Ishikawa (cell line): ENCODE measurements at regions not wholly inside any gene's neighbourhood (a gene's known extent, or its start where the extent isn't known, plus 50 kb on each side); places are given as distances from the start of the nearest gene placed in this dataset.

Experiments
- CEBPB ChIP-seq: IDR thresholded peaks from 2 replicates; pipeline ENCODE4 v1.6.1; 2012
- CREB1 ChIP-seq: IDR thresholded peaks from 2 replicates; pipeline ENCODE4 v1.6.1; 2012; ENCODE audit warnings: low read depth
- EGR1 ChIP-seq: IDR thresholded peaks from 2 replicates; pipeline ENCODE4 v1.6.1; 2012
- EP300 ChIP-seq: IDR thresholded peaks from 2 replicates; pipeline ENCODE4 v1.6.1; 2012; ENCODE audit warnings: borderline replicate concordance
- FOXM1 ChIP-seq: IDR thresholded peaks from 2 replicates; pipeline ENCODE4 v1.6.1; 2012; ENCODE audit warnings: low read depth, borderline replicate concordance
- NFIC ChIP-seq: IDR thresholded peaks from 2 replicates; pipeline ENCODE4 v1.6.1; 2012
- RAD21 ChIP-seq: IDR thresholded peaks from 2 replicates; pipeline ENCODE4 v1.6.1; 2012; ENCODE audit warnings: low read depth
- TAF1 ChIP-seq: IDR thresholded peaks from 2 replicates; pipeline ENCODE4 v1.6.1; 2012; ENCODE audit warnings: low read depth, mild to moderate bottlenecking
- TCF12 ChIP-seq: IDR thresholded peaks from 2 replicates; pipeline ENCODE4 v1.6.1; 2012; ENCODE audit warnings: low read depth
- TEAD4 ChIP-seq: IDR thresholded peaks from 2 replicates; pipeline ENCODE4 v1.6.1; 2012
- YY1 ChIP-seq: IDR thresholded peaks from 2 replicates; pipeline ENCODE4 v1.6.1; 2012; ENCODE audit warnings: low read depth
- ZBTB7A ChIP-seq: IDR thresholded peaks from 2 replicates; pipeline ENCODE4 v1.6.1; 2012; ENCODE audit warnings: low read depth
- TF ChIP-seq, protein P1 (sequence below): IDR thresholded peaks from 2 replicates; pipeline ENCODE4 v1.6.1; 2012
- TF ChIP-seq, protein P2 (sequence below): IDR thresholded peaks from 2 replicates; pipeline ENCODE4 v1.6.1; 2012; ENCODE audit warnings: low read depth, mild to moderate bottlenecking
- TF ChIP-seq, protein P3 (sequence below): IDR thresholded peaks from 2 replicates; pipeline ENCODE4 v1.6.1; 2012

GRCh38 chr2:145126146-145126545, 606.2 kb upstream of the ZEB2 start:
- no peak for TF ChIP-seq TAF1
- TF ChIP-seq ZBTB7A, result no peak
- no peak for TF ChIP-seq TEAD4
- TF ChIP-seq, protein P1, sequence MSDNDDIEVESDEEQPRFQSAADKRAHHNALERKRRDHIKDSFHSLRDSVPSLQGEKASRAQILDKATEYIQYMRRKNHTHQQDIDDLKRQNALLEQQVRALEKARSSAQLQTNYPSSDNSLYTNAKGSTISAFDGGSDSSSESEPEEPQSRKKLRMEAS, result no peak
- TF ChIP-seq RAD21, result no peak
- TF ChIP-seq YY1, result no peak
- no peak for TF ChIP-seq CREB1
- TF ChIP-seq EP300, result no peak

- TF ChIP-seq, protein P2, sequence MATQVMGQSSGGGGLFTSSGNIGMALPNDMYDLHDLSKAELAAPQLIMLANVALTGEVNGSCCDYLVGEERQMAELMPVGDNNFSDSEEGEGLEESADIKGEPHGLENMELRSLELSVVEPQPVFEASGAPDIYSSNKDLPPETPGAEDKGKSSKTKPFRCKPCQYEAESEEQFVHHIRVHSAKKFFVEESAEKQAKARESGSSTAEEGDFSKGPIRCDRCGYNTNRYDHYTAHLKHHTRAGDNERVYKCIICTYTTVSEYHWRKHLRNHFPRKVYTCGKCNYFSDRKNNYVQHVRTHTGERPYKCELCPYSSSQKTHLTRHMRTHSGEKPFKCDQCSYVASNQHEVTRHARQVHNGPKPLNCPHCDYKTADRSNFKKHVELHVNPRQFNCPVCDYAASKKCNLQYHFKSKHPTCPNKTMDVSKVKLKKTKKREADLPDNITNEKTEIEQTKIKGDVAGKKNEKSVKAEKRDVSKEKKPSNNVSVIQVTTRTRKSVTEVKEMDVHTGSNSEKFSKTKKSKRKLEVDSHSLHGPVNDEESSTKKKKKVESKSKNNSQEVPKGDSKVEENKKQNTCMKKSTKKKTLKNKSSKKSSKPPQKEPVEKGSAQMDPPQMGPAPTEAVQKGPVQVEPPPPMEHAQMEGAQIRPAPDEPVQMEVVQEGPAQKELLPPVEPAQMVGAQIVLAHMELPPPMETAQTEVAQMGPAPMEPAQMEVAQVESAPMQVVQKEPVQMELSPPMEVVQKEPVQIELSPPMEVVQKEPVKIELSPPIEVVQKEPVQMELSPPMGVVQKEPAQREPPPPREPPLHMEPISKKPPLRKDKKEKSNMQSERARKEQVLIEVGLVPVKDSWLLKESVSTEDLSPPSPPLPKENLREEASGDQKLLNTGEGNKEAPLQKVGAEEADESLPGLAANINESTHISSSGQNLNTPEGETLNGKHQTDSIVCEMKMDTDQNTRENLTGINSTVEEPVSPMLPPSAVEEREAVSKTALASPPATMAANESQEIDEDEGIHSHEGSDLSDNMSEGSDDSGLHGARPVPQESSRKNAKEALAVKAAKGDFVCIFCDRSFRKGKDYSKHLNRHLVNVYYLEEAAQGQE, result no peak
- TF ChIP-seq TAF1 (no peak), CEBPB (no peak), RAD21 (no peak), EP300 (no peak), TCF12 (no peak), ZBTB7A (no peak), EGR1 (no peak), YY1 (no peak), CREB1 (no peak), FOXM1 (no peak), TEAD4 (no peak), NFIC (no peak)
- TF ChIP-seq, protein P3, sequence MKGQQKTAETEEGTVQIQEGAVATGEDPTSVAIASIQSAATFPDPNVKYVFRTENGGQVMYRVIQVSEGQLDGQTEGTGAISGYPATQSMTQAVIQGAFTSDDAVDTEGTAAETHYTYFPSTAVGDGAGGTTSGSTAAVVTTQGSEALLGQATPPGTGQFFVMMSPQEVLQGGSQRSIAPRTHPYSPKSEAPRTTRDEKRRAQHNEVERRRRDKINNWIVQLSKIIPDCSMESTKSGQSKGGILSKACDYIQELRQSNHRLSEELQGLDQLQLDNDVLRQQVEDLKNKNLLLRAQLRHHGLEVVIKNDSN, result no peak
- TF ChIP-seq, protein P1, result no peak
Measured at GRCh38 chr2:145124085-145124484, 604.2 kb upstream of the ZEB2 start.

DNA sequence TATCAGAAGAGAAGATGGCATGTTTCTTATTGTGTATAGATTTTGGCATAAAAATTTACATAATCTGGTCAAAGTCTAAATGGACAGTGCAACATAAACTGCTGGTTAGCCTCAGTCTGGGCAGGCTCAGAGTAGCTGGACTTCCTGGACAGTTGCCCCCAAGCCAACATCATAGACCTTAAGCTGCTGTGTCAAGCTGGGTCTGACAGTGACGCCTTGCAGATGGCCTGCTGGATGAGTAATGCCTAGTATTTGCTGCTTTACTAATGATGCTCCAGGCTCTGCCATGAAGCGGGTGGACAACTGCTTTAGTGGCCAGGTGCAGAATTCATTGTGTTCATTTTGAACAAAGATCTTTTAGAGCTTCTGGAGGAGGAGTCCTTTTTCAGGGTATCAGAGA, 603.7 kb upstream of the ZEB2 start:
- TF ChIP-seq YY1, result no peak
- TF ChIP-seq RAD21, result no peak
- TF ChIP-seq, protein P3, result no peak
- TF ChIP-seq, protein P1, result no peak
- TF ChIP-seq ZBTB7A, result no peak
- TF ChIP-seq NFIC, result no peak
- TF ChIP-seq FOXM1, result no peak
- TF ChIP-seq EP300, result no peak
- TF ChIP-seq CEBPB, result no peak
- TF ChIP-seq TCF12, result no peak
- TF ChIP-seq TAF1, result no peak
- TF ChIP-seq TEAD4, result no peak
- TF ChIP-seq EGR1, result no peak
- TF ChIP-seq CREB1, result no peak
- TF ChIP-seq, protein P2, result no peak

- TF ChIP-seq CEBPB (no peak), EGR1 (no peak), NFIC (no peak), EP300 (no peak), TEAD4 (no peak), CREB1 (no peak)
- TF ChIP-seq, protein P2, result no peak
Measured at GRCh38 chr2:145119225-145119624, 599.3 kb upstream of the ZEB2 start.
